K562 (cell line): ENCODE measurements at regions not wholly inside any gene's neighbourhood (a gene's known extent, or its start where the extent isn't known, plus 50 kb on each side); places are given as distances from the start of the nearest gene placed in this dataset.

Source experiments
- BRD4 ChIP-seq: fragments of 200-600 bp; sonication (generic); IDR thresholded peaks from 2 replicates; pipeline ENCODE4 v1.6.1; 2017; ENCODE audit warnings: inconsistent platforms
- CEBPB ChIP-seq: fragments of 450-650 bp; IDR thresholded peaks from 2 replicates; pipeline ENCODE4 v1.6.1; 2016; ENCODE audit warnings: missing genetic modification characterization, missing compliant biosample characterization
- CREB5 ChIP-seq: fragments of 250-450 bp; sonication (Bioruptor Pico); IDR thresholded peaks from 2 replicates; pipeline ENCODE4 v1.5.0; 2020; ENCODE audit warnings: mild to moderate bottlenecking
- E2F8 ChIP-seq: fragments of 450-650 bp; IDR thresholded peaks from 2 replicates; pipeline ENCODE4 v1.7.1; 2018; ENCODE audit warnings: mild to moderate bottlenecking, low read depth; ENCODE audit not compliant: partially characterized antibody
- HEY1 ChIP-seq: fragments of 250-450 bp; sonication (Bioruptor Pico); IDR thresholded peaks from 2 replicates; pipeline ENCODE4 v1.5.0; 2020; ENCODE audit warnings: mild to moderate bottlenecking, moderate library complexity, borderline replicate concordance
- HNRNPLL ChIP-seq: fragments of 200-400 bp; formaldehyde crosslinking; IDR thresholded peaks from 2 replicates; pipeline ENCODE4 v1.6.1; 2017; ENCODE audit warnings: low read length, low read depth, mild to moderate bottlenecking; ENCODE audit not compliant: poor library complexity, severe bottlenecking
- IRF9 ChIP-seq: fragments of 450-650 bp; IDR thresholded peaks from 2 replicates; pipeline ENCODE4 v1.6.1; 2016; ENCODE audit warnings: missing biosample characterization, missing genetic modification characterization
- NR4A1 ChIP-seq, 2 experiments: fragments of 250-450 bp in 1 of 2; fragments of 450-650 bp in 1 of 2; sonication (Bioruptor Pico) in 1 of 2; IDR thresholded peaks; 2 replicates each; pipeline versions ENCODE4 v1.4.0 to v1.6.1; 2016 to 2020; ENCODE audit warnings: mild to moderate bottlenecking in 2 of 2, missing compliant biosample characterization in 1 of 2, missing genetic modification characterization in 1 of 2, moderate library complexity in 1 of 2
- THRB ChIP-seq: fragments of 450-650 bp; formaldehyde crosslinking; conservative IDR thresholded peaks from 2 replicates; pipeline ENCODE4 v1.4.0; 2022; ENCODE audit warnings: mild to moderate bottlenecking, missing genetic modification characterization
- YY1 ChIP-seq, 3 experiments: IDR thresholded peaks; 2 replicates each; pipeline ENCODE4 v1.6.1; 2011; ENCODE audit warnings: low read length in 2 of 3, mild to moderate bottlenecking in 2 of 3, moderate library complexity in 2 of 3, borderline replicate concordance in 1 of 3, control low read depth in 1 of 3, low read depth in 1 of 3; ENCODE audit not compliant: insufficient read depth in 3 of 3, insufficient replicate concordance in 2 of 3, control insufficient read depth in 1 of 3, insufficient read length in 1 of 3; ENCODE audit errors: extremely low read depth in 1 of 3
- ZNF431 ChIP-seq: sonication (generic); formaldehyde crosslinking; IDR thresholded peaks from 2 replicates; pipeline ENCODE4 v1.8.0; 2022; ENCODE audit warnings: mild to moderate bottlenecking, missing genetic modification reagents
- TF ChIP-seq, protein P1 (sequence below): fragments of 250-450 bp; sonication (Bioruptor Pico); IDR thresholded peaks from 2 replicates; pipeline ENCODE4 v1.4.0; 2020

- no peak for TF ChIP-seq CREB5 (CRISPR knock-in tag)
- TF ChIP-seq YY1 (IDR thresholded peaks at IDR 0.05; ENCODE audit: borderline replicate concordance in 1 of 3, control insufficient read depth in 1 of 3, extremely low read depth in 1 of 3, insufficient read depth in 3 of 3, insufficient read length in 1 of 3, insufficient replicate concordance in 2 of 3, low read depth in 1 of 3, low read length in 2 of 3) = peak in 1 of 3 experiments; percentile 17
- TF ChIP-seq HNRNPLL = no peak
- no peak for TF ChIP-seq BRD4
- TF ChIP-seq CEBPB (tag) = peak; percentile 96
- no peak for TF ChIP-seq THRB
- TF ChIP-seq ZNF431 (CRISPR knock-in tag) = no peak
- no peak for TF ChIP-seq NR4A1 (CRISPR knock-in tag; IDR thresholded peaks at IDR 0.05)
- TF ChIP-seq NR4A1 (tag; IDR thresholded peaks at IDR 0.05) = no peak
- TF ChIP-seq IRF9 = peak; percentile 68; the same call in 1 of the 2 replicates
- no peak for TF ChIP-seq HEY1 (CRISPR knock-in tag)
- peak; percentile 64 for TF ChIP-seq E2F8
- TF ChIP-seq, protein P1, sequence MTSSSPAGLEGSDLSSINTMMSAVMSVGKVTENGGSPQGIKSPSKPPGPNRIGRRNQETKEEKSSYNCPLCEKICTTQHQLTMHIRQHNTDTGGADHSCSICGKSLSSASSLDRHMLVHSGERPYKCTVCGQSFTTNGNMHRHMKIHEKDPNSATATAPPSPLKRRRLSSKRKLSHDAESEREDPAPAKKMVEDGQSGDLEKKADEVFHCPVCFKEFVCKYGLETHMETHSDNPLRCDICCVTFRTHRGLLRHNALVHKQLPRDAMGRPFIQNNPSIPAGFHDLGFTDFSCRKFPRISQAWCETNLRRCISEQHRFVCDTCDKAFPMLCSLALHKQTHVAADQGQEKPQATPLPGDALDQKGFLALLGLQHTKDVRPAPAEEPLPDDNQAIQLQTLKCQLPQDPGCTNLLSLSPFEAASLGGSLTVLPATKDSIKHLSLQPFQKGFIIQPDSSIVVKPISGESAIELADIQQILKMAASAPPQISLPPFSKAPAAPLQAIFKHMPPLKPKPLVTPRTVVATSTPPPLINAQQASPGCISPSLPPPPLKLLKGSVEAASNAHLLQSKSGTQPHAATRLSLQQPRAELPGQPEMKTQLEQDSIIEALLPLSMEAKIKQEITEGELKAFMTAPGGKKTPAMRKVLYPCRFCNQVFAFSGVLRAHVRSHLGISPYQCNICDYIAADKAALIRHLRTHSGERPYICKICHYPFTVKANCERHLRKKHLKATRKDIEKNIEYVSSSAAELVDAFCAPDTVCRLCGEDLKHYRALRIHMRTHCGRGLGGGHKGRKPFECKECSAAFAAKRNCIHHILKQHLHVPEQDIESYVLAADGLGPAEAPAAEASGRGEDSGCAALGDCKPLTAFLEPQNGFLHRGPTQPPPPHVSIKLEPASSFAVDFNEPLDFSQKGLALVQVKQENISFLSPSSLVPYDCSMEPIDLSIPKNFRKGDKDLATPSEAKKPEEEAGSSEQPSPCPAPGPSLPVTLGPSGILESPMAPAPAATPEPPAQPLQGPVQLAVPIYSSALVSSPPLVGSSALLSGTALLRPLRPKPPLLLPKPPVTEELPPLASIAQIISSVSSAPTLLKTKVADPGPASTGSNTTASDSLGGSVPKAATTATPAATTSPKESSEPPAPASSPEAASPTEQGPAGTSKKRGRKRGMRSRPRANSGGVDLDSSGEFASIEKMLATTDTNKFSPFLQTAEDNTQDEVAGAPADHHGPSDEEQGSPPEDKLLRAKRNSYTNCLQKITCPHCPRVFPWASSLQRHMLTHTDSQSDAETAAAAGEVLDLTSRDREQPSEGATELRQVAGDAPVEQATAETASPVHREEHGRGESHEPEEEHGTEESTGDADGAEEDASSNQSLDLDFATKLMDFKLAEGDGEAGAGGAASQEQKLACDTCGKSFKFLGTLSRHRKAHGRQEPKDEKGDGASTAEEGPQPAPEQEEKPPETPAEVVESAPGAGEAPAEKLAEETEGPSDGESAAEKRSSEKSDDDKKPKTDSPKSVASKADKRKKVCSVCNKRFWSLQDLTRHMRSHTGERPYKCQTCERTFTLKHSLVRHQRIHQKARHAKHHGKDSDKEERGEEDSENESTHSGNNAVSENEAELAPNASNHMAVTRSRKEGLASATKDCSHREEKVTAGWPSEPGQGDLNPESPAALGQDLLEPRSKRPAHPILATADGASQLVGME (CRISPR knock-in tag) = 0 out of 2 replicates have a peak, but pooled peaks have one; percentile 13
These were observed 156.3 kb upstream of the IER5L start (continued) for GRCh38 chr9:129334105-129334935.
